Lower leg skin (tissue), 4 donors: ENCODE measurements at regions not wholly inside any gene's neighbourhood (a gene's known extent, or its start where the extent isn't known, plus 50 kb on each side); places are given as distances from the start of the nearest gene placed in this dataset.
A peak's percentile ranks its signal among the peaks of the same experiment; 100 is the strongest.

Experiments
- DNase-seq, 2 donors: peaks; one replicate each; pipeline ENCODE4 v3.0.0-alpha.2; 2019; ENCODE audit warnings: low spot score in 2 of 2
- H3K4me3 ChIP-seq: fragments of 200-600 bp; sonication (generic); 2 replicates; pipeline ENCODE4 v1.5.1; 2017; ENCODE audit warnings: mild to moderate bottlenecking, low read depth; ENCODE audit not compliant: poor library complexity, severe bottlenecking
- POLR2A ChIP-seq, 2 donors: fragments of 450-650 bp; IDR thresholded peaks; one replicate each; pipeline ENCODE4 v1.6.1; 2016 to 2017; ENCODE audit warnings: antibody characterized with exemption in 2 of 2, mild to moderate bottlenecking in 1 of 2, moderate library complexity in 1 of 2
- WGBS, 2 donors: methylation state at CpG; one replicate each; pipeline ENCODE4 v1.1.5; 2018; 5-methylcytosine and 5-hydroxymethylcytosine counted together
- intact Hi-C: fragments of 100-400 bp; cut with DNase I; formaldehyde crosslinking; loops from one replicate; pipeline ENCODE4 v1.15.0; 2023; ENCODE audit warnings: low total_unique reads
- TF ChIP-seq, protein P1 (sequence below), 3 donors: fragments of 450-650 bp; IDR thresholded peaks; one replicate each; pipeline ENCODE4 v1.5.1; 2016; ENCODE audit warnings: antibody characterized with exemption in 3 of 3, mild to moderate bottlenecking in 3 of 3, moderate library complexity in 2 of 3

- intact Hi-C loops, result no loop called here
These were observed 255.7 kb upstream of the TNC start for GRCh38 chr9:115373710-115374045.

DNA sequence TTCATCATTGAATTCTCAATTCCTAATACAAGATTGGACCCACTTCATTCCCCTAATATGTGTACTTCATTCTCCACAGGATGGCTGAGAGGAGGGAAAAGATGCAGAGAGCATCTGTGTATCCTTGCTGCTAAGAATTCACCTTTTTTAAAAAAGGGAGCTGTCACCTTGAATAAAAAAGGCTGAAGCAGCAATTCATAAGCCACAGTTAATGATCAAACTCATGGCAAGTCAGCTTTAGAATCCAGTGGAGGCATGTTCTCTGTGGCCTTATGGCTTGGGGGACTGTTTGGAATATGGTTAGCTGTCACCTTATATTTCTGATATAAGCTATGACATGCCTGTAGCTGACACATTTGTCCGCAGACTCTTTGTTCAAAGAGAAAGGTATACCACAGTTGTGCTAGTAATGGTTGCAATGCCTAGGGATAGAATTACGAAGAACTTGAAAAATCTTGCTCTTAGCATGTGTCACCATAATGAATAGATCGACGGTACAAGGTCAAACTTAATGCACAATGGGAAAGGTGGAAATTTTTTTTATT, 256.8 kb upstream of the TNC start:
- TF ChIP-seq, protein P1, sequence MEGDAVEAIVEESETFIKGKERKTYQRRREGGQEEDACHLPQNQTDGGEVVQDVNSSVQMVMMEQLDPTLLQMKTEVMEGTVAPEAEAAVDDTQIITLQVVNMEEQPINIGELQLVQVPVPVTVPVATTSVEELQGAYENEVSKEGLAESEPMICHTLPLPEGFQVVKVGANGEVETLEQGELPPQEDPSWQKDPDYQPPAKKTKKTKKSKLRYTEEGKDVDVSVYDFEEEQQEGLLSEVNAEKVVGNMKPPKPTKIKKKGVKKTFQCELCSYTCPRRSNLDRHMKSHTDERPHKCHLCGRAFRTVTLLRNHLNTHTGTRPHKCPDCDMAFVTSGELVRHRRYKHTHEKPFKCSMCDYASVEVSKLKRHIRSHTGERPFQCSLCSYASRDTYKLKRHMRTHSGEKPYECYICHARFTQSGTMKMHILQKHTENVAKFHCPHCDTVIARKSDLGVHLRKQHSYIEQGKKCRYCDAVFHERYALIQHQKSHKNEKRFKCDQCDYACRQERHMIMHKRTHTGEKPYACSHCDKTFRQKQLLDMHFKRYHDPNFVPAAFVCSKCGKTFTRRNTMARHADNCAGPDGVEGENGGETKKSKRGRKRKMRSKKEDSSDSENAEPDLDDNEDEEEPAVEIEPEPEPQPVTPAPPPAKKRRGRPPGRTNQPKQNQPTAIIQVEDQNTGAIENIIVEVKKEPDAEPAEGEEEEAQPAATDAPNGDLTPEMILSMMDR (IDR thresholded peaks at IDR 0.05), result no peak
- no peak for TF ChIP-seq POLR2A (IDR thresholded peaks at IDR 0.05)
- DNase-seq, result no peak
- intact Hi-C loops, result no loop called here
- 85 to 91% methylated on average over 4 of the region's 4 CpGs for WGBS, 2 donors
- no peak overlapping the region for H3K4me3 ChIP-seq

More at GRCh38 chr9:115373710-115374045, 255.7 kb upstream of the TNC start:
- TF ChIP-seq, protein P1 (IDR thresholded peaks at IDR 0.05), result no peak
- TF ChIP-seq POLR2A (IDR thresholded peaks at IDR 0.05), result no peak
- DNase-seq, result no peak
- no peak overlapping the region for H3K4me3 ChIP-seq

DNA sequence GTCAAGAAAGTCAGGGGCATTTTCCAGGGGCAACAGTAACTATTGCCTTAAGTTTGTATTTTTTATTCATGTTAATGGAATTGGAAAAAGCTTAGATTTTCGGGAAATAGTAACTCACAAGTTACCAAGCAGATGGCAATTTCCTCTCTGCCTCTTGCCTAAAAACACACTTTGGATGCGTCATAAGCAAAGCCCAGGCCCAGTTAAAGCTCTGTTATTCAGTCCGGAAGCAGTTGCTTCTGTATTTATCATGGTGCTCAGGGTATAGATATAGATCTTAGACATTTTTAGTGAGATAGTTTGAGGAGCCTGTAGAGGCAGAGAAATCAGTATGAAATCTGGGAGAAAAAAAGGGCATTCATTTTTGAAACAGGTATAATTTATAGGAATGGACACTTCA, 260.3 kb upstream of the TNC start:
- no peak overlapping the region for H3K4me3 ChIP-seq
- 93 to 98% methylated on average over 3 of the region's 3 CpGs for WGBS, 2 donors
- TF ChIP-seq, protein P1 (IDR thresholded peaks at IDR 0.05), result no peak
- no peak for TF ChIP-seq POLR2A (IDR thresholded peaks at IDR 0.05)
- DNase-seq, result no peak
- intact Hi-C loops, result no loop called here

- TF ChIP-seq, protein P1 (IDR thresholded peaks at IDR 0.05), result no peak
- no peak for TF ChIP-seq POLR2A (IDR thresholded peaks at IDR 0.05)
These were observed 260.8 kb upstream of the TNC start for GRCh38 chr9:115378758-115379157.

DNA sequence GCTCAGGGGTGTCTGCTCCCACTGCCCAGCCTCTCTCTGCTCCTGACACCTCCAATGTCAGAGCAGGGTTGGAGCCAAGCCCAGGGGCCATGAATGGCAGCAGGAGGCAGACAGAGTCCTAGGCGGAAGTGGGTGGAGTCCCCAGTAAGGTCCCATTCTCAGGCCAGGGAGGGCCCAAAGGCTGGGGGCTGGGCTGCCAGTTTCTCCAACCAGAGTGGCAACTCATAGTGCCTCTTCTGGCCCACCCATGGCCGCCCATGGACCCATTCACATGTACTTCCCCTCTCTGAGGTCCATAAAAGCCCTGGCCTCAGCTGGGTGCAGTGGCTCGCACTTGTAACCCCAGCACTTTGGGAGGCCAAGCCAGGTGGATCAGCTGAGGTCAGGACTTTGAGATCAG, 261.8 kb upstream of the TNC start:
- H3K4me3 ChIP-seq, result no peak overlapping the region
- TF ChIP-seq, protein P1 (IDR thresholded peaks at IDR 0.05), result no peak
- TF ChIP-seq POLR2A (IDR thresholded peaks at IDR 0.05), result no peak
- intact Hi-C loops, result no loop called here
- 73 to 94% methylated on average over 3 of the region's 3 CpGs for WGBS, 2 donors
- DNase-seq, result peak in 1 of 2 donors; percentile 82

More at GRCh38 chr9:115378758-115379157, 260.8 kb upstream of the TNC start:
- intact Hi-C loops, result no loop called here
- no peak overlapping the region for H3K4me3 ChIP-seq
- no peak for DNase-seq

GRCh38 chr9:115382865-115383264, 264.9 kb upstream of the TNC start:
- no peak for DNase-seq
- TF ChIP-seq, protein P1 (IDR thresholded peaks at IDR 0.05), result no peak
- no peak for TF ChIP-seq POLR2A (IDR thresholded peaks at IDR 0.05)
- intact Hi-C loops, result no loop called here
- 90 to 92% methylated on average over 2 of the region's 2 CpGs for WGBS, 2 donors
- H3K4me3 ChIP-seq, result no peak overlapping the region
